Breast epithelium (tissue), 3 donors: ENCODE measurements at regions not wholly inside any gene's neighbourhood (a gene's known extent, or its start where the extent isn't known, plus 50 kb on each side); places are given as distances from the start of the nearest gene placed in this dataset.

Source experiments
- CTCF ChIP-seq, 3 donors: fragments of 450-650 bp; IDR thresholded peaks; one replicate each; pipeline ENCODE4 v1.5.1; 2016 to 2017; ENCODE audit warnings: antibody characterized with exemption in 3 of 3, mild to moderate bottlenecking in 3 of 3, moderate library complexity in 3 of 3
- POLR2A ChIP-seq: fragments of 450-650 bp; IDR thresholded peaks from one replicate; pipeline ENCODE4 v1.6.1; 2016; ENCODE audit warnings: antibody characterized with exemption, mild to moderate bottlenecking, moderate library complexity
- POLR2AphosphoS5 ChIP-seq, 3 donors: sonication (generic); formaldehyde crosslinking; IDR thresholded peaks; one replicate each; pipeline ENCODE4 v1.6.1; 2017; ENCODE audit warnings: antibody characterized with exemption in 3 of 3

DNA sequence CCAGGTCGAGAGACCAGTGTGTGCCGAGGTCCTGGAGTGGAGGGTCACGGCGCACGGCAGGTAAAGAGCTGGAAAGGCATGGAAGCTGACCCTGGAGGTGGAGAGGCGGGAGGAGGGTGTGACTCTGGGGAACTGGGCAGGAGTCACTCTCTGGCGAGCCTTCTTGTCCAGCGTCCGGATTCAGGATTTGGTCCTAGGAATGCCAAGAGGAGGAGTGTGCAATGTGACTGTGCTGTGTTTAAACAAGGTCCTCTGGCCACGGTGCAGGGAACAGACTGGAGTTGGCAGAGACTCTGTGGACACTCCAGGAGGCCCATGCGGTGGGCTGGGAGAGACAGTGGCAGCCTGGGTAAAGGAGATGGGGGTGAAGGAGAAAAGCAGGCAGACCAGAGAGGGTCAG is 64.2 kb upstream of the CASZ1 start:
- TF ChIP-seq CTCF (IDR thresholded peaks at IDR 0.05) (no peak), POLR2A (no peak), POLR2AphosphoS5 (IDR thresholded peaks at IDR 0.05) (no peak)
